Fibroblast of mammary gland (primary cell): ENCODE measurements at regions not wholly inside any gene's neighbourhood (a gene's known extent, or its start where the extent isn't known, plus 50 kb on each side); places are given as distances from the start of the nearest gene placed in this dataset.

Experiments used
- DNase-seq: peaks from one replicate; pipeline ENCODE4 v3.0.0-alpha.2; 2010; ENCODE audit warnings: low read depth
- H3K4me3 ChIP-seq: 2 replicates; pipeline ENCODE4 v1.5.1; 2011; ENCODE audit warnings: low read depth, mild to moderate bottlenecking, low read length, moderate library complexity; ENCODE audit not compliant: control insufficient read depth
- CTCF ChIP-seq: conservative IDR thresholded peaks from 2 replicates; pipeline ENCODE4 v1.5.1; 2011; ENCODE audit warnings: low read depth, low read length, inconsistent platforms; ENCODE audit not compliant: control insufficient read depth, insufficient read depth

GRCh38 chr4:79585330-79585729, 177.3 kb upstream of the GK2 start:
- no peak for TF ChIP-seq CTCF
- no peak for DNase-seq
- H3K4me3 ChIP-seq = no peak overlapping the region

DNA sequence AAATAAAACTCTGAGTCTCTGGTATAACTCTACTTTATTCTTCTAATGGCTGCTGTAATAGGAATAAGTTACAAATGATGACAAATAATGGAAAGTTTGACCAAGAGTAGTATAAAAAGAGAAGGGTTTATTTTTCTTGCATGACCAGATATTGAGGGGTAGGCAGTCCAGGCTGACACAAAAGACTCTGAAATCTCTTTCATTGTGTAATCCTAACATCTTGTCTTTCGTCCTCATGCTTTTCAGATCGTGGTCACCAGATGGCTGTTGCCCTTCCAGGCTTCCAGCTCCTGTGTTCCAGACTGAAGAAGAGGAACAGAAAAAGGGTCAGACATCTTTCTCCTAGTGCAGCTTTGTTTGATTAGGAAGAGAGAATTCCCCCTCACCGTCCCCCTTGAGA, 176.9 kb upstream of the GK2 start:
- TF ChIP-seq CTCF = no peak
- H3K4me3 ChIP-seq = no peak overlapping the region
- DNase-seq = no peak

DNA sequence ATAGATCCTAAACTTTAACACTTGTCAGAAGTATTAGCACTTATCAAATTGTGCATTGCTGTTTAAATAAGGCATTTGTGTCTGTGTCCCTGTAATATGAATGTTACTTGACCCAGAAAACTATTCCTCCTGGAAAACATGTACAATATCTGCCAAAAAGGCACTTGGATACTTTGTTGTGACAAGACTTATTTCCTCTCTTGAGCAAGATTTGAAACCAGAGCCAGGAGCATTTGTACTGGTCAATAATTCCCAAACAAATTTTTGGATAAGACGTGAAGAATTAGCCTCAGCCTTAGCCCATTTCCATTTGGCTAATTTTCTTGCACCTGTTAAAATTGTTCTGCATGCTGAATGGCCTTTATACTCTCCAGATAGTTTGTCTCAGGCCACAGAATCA, 176.3 kb upstream of the GK2 start:
- H3K4me3 ChIP-seq = no peak overlapping the region
- no peak for TF ChIP-seq CTCF
- DNase-seq = no peak

DNA sequence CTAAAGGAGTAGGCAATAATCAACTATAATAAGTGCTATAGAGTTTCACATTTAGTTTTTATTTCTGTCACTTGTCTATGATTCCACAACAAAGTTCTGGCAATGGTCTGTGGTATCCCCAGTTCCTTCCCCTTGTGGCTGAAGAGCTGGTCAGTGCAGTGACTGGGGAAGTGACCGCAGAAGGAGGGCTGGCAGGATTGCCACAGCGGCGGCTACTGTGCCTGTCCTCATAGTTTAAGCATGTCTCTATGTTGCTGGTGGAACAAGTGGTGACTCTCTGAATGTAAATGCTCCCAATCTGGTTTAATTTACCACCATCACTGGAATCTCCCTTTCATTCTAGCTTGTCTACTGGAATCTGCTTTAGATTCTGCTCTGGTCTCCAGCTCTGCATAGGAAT, 170.6 kb upstream of the GK2 start:
- no peak overlapping the region for H3K4me3 ChIP-seq
- no peak for DNase-seq
- TF ChIP-seq CTCF = no peak

GRCh38 chr4:79576429-79576753, 168.4 kb upstream of the GK2 start:
- DNase-seq = peak; percentile 49
- H3K4me3 ChIP-seq = no peak overlapping the region
- TF ChIP-seq CTCF = peak; percentile 55

DNA sequence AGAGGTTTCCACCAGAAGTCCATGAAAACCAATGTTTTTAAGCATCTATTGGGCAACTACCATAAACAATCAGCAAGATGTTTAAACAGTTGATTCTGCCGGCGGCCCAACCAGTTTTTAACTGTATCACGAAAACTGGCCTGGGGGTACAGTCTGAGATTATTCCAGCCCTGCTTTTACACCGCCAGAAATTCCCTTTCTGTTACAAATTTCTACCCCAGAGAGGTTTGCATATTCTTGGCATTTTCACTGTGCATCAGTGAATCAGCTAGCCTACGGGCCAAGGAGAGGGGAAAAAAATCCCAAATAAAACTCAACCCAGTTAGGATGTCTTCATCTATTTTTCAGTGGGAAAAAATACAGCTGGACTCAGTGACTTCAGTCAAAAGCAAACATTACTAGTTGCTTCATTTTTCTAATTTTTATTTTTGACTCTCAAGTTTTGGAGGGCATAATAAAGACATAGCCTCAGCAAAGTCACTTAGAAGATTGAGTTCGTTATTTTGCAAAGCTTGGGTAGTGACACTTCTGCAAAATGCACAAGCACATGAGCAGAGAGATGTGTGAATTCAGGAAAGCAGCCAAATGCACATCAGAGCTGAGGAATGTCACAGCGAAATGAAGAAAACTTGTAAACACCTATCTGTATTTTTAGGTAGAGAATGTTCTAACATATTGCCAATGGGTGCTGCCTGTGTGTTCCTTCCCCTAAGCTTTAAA, 167.8 kb upstream of the GK2 start:
- DNase-seq = no peak
- TF ChIP-seq CTCF = no peak
- no peak overlapping the region for H3K4me3 ChIP-seq
